Endothelial cell of umbilical vein (primary cell): ENCODE measurements at regions not wholly inside any gene's neighbourhood (a gene's known extent, or its start where the extent isn't known, plus 50 kb on each side); places are given as distances from the start of the nearest gene placed in this dataset.

Source experiments
- BruUV-seq: library from RNA; stranded (reverse); fragments of 400-500 nt; replicated peaks from 2 replicates; lab custom pipeline; 2021; lab: Mats Ljungman, UMichigan
- CTCF ChIA-PET: fragments of 300-600, 350-600 bp; sonication (Branson Sonifier 250); formaldehyde crosslinking; loops from one replicate; lab custom pipeline; 2021; ENCODE audit warnings: antibody characterized with exemption, inconsistent platforms; lab: Charles Lee
- POLR2A ChIA-PET: fragments of 300-600, 350-600 bp; sonication (Branson Sonifier 250); formaldehyde crosslinking; loops from one replicate; lab custom pipeline; 2021; ENCODE audit warnings: antibody characterized with exemption, inconsistent platforms; lab: Charles Lee
- DNase-seq: peaks from one replicate; pipeline ENCODE4 v3.0.0-alpha.2; 2011; ENCODE audit warnings: low read depth, low spot score
- FAIRE-seq: peaks from 2 replicates; lab custom pipeline; 2011; peaks lifted over from hg19 to GRCh38; lab: Jason Lieb, UNC
- H2AFZ ChIP-seq: 2 replicates; pipeline ENCODE4 v1.6.0; 2012; ENCODE audit warnings: low read depth, low read length, control low read depth, inconsistent platforms
- H3K27ac ChIP-seq: 2 replicates; pipeline ENCODE4 v1.5.1; 2011; ENCODE audit warnings: low read depth, mild to moderate bottlenecking, control low read depth, low read length, moderate library complexity; ENCODE audit not compliant: insufficient read depth
- H3K27me3 ChIP-seq, 2 experiments: 2 replicates each; pipeline versions ENCODE4 v1.6.0 to v1.6.1; 2011; ENCODE audit warnings: low read length in 2 of 2, mixed read lengths in 1 of 2; ENCODE audit not compliant: control insufficient read depth in 2 of 2, insufficient read depth in 2 of 2
- H3K36me3 ChIP-seq, 2 experiments: 2 replicates in 1 of 2; 3 replicates in 1 of 2; pipeline ENCODE4 v1.5.1; 2011; ENCODE audit warnings: low read length in 2 of 2, mild to moderate bottlenecking in 1 of 2, moderate library complexity in 1 of 2; ENCODE audit not compliant: control insufficient read depth in 2 of 2, insufficient read depth in 2 of 2; ENCODE audit errors: extremely low read depth in 1 of 2
- H3K4me1 ChIP-seq: 3 replicates; pipeline ENCODE4 v1.5.1; 2011; ENCODE audit warnings: mild to moderate bottlenecking, low read length; ENCODE audit not compliant: control insufficient read depth, insufficient read depth; ENCODE audit errors: extremely low read depth
- H3K4me2 ChIP-seq: 2 replicates; pipeline ENCODE4 v1.6.1; 2011; ENCODE audit warnings: low read length, control low read depth, mixed read lengths; ENCODE audit not compliant: insufficient read depth
- H3K4me3 ChIP-seq, 3 experiments: fragments of 200-600 bp in 1 of 3; sonication (generic), shearing (Covaris generic) in 1 of 3; replicated peaks in 1 of 3; 2 replicates each; pipeline ENCODE4 v1.5.1; 2011 to 2016; ENCODE audit warnings: control low read depth in 3 of 3, low read length in 3 of 3, mild to moderate bottlenecking in 2 of 3, inconsistent platforms in 1 of 3, low read depth in 1 of 3, moderate library complexity in 1 of 3; ENCODE audit not compliant: insufficient read depth in 1 of 3
- H3K79me2 ChIP-seq: 2 replicates; pipeline ENCODE4 v1.6.0; 2012; ENCODE audit warnings: low read length, inconsistent platforms; ENCODE audit not compliant: control insufficient read depth, insufficient read depth
- H3K9ac ChIP-seq: replicated peaks from 2 replicates; pipeline ENCODE3; 2011; ENCODE audit warnings: low read length, control low read depth; ENCODE audit not compliant: insufficient read depth; ENCODE audit errors: extremely low read depth
- H3K9me1 ChIP-seq: replicated peaks from 3 replicates; pipeline ENCODE4 v1.6.0; 2011; ENCODE audit warnings: mild to moderate bottlenecking, low read length; ENCODE audit not compliant: control insufficient read depth, insufficient read depth; ENCODE audit errors: extremely low read depth
- H3K9me3 ChIP-seq: replicated peaks from 2 replicates; pipeline ENCODE4 v1.5.1; 2012; ENCODE audit warnings: low read length, inconsistent platforms; ENCODE audit not compliant: control insufficient read depth, insufficient read depth
- H4K20me1 ChIP-seq: replicated peaks from 2 replicates; pipeline ENCODE3; 2011; ENCODE audit warnings: mild to moderate bottlenecking, low read length; ENCODE audit not compliant: control insufficient read depth, insufficient read depth; ENCODE audit errors: extremely low read depth
- EZH2 ChIP-seq: IDR thresholded peaks from 2 replicates; pipeline ENCODE4 v1.6.1; 2012; ENCODE audit warnings: borderline replicate concordance, low read depth, mild to moderate bottlenecking, moderate library complexity, low read length, inconsistent platforms; ENCODE audit not compliant: severe bottlenecking
- FOS ChIP-seq: IDR thresholded peaks from 2 replicates; pipeline ENCODE4 v1.6.1; 2011; ENCODE audit warnings: mild to moderate bottlenecking, low read length, moderate library complexity, borderline replicate concordance; ENCODE audit not compliant: insufficient read depth
- GATA2 ChIP-seq: IDR thresholded peaks from 2 replicates; pipeline ENCODE4 v1.7.0; 2011; ENCODE audit warnings: low read depth, mild to moderate bottlenecking, moderate library complexity, mixed read lengths, low read length; ENCODE audit not compliant: insufficient read length, insufficient read depth
- JUN ChIP-seq: IDR thresholded peaks from 2 replicates; pipeline ENCODE4 v1.6.1; 2011; ENCODE audit warnings: borderline replicate concordance, low read depth; ENCODE audit not compliant: insufficient read length, insufficient read depth
- MYC ChIP-seq: IDR thresholded peaks from one replicate; pipeline ENCODE4 v1.6.1; 2011; ENCODE audit warnings: mild to moderate bottlenecking, low read depth, low read length
- POLR2A ChIP-seq: IDR thresholded peaks from 2 replicates; pipeline ENCODE4 v1.6.1; 2012; ENCODE audit warnings: low read depth, mild to moderate bottlenecking, control low read depth, low read length
- POLR2AphosphoS5 ChIP-seq: IDR thresholded peaks from 2 replicates; pipeline ENCODE4 v1.6.1; 2012; ENCODE audit warnings: low read depth, mild to moderate bottlenecking, control low read depth, low read length, moderate library complexity; ENCODE audit not compliant: insufficient read depth
- dilution Hi-C: fragments of 300-500 bp; cut with MboI; formaldehyde crosslinking; loops from one replicate; pipeline ENCODE4 v1.15.0; 2019; ENCODE audit warnings: low sequenced_read_pairs; ENCODE audit not compliant: extremely low pct_ligation_motif_present
- intact Hi-C: fragments of 100-400 bp; cut with micrococcal nuclease; formaldehyde crosslinking; loops from one replicate; pipeline ENCODE4 v1.10.0; 2022
- TF ChIP-seq, protein P1 (sequence below), 2 donors: IDR thresholded peaks; 1 replicate in 1 of 2; 2 replicates in 1 of 2; pipeline ENCODE4 v1.5.1; 2011; ENCODE audit warnings: low read length in 2 of 2, mild to moderate bottlenecking in 2 of 2, moderate library complexity in 2 of 2, control low read depth in 1 of 2, inconsistent platforms in 1 of 2, low read depth in 1 of 2; ENCODE audit not compliant: insufficient read depth in 1 of 2; ENCODE audit errors: extremely low read depth in 1 of 2
- TF ChIP-seq, protein P2 (sequence below): IDR thresholded peaks from 2 replicates; pipeline ENCODE4 v1.6.1; 2011; ENCODE audit not compliant: insufficient read depth, insufficient read length

- Histone ChIP-seq H4K20me1 (no peaks in the 10 kb centered on the region), H3K27me3 (no peaks in the 10 kb centered on the region), H3K9ac (no peak overlapping the region), H3K79me2 (no peaks in the 10 kb centered on the region), H3K4me2 (no peak overlapping the region), H3K9me3 (no peaks in the 10 kb centered on the region), H3K27ac (no peak overlapping the region), H3K9me1 (no peaks in the 10 kb centered on the region), H2AFZ (no peak overlapping the region), H3K36me3 (no peaks in the 10 kb centered on the region), H3K4me3 (no peak overlapping the region), H3K4me1 (no peaks in the 10 kb centered on the region)
- intact Hi-C loops (no loop called here), dilution Hi-C loops (no loop called here)
- DNase-seq: no peak
- POLR2A ChIA-PET: no interaction called here
- TF ChIP-seq POLR2AphosphoS5: no peak
- TF ChIP-seq POLR2A: no peak
- no peak for TF ChIP-seq FOS
- TF ChIP-seq JUN: no peak
- TF ChIP-seq, protein P1, sequence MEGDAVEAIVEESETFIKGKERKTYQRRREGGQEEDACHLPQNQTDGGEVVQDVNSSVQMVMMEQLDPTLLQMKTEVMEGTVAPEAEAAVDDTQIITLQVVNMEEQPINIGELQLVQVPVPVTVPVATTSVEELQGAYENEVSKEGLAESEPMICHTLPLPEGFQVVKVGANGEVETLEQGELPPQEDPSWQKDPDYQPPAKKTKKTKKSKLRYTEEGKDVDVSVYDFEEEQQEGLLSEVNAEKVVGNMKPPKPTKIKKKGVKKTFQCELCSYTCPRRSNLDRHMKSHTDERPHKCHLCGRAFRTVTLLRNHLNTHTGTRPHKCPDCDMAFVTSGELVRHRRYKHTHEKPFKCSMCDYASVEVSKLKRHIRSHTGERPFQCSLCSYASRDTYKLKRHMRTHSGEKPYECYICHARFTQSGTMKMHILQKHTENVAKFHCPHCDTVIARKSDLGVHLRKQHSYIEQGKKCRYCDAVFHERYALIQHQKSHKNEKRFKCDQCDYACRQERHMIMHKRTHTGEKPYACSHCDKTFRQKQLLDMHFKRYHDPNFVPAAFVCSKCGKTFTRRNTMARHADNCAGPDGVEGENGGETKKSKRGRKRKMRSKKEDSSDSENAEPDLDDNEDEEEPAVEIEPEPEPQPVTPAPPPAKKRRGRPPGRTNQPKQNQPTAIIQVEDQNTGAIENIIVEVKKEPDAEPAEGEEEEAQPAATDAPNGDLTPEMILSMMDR (IDR thresholded peaks at IDR 0.05; ENCODE audit: extremely low read depth in 1 of 2, insufficient read depth in 1 of 2, low read depth in 1 of 2, low read length in 2 of 2): no peak
- TF ChIP-seq MYC: no peak
- TF ChIP-seq, protein P2, sequence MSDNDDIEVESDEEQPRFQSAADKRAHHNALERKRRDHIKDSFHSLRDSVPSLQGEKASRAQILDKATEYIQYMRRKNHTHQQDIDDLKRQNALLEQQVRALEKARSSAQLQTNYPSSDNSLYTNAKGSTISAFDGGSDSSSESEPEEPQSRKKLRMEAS: no peak
- TF ChIP-seq GATA2: no peak
- TF ChIP-seq EZH2: no peak
- CTCF ChIA-PET: no interaction called here
- BruUV-seq: no TSS peak
- no peak for FAIRE-seq
These were observed 521.8 kb upstream of the CNTN3 start for GRCh38 chr3:75136100-75136897.
